Bronchial epithelial cell (primary cell): ENCODE measurements at regions not wholly inside any gene's neighbourhood (a gene's known extent, or its start where the extent isn't known, plus 50 kb on each side); places are given as distances from the start of the nearest gene placed in this dataset.
A peak's percentile ranks its signal among the peaks of the same experiment; 100 is the strongest.

Experiments used
- DNase-seq: peaks from one replicate; pipeline ENCODE4 v3.0.0-alpha.2; 2010; ENCODE audit warnings: low read depth
- FAIRE-seq: peaks from 2 replicates; lab custom pipeline; 2011; peaks lifted over from hg19 to GRCh38; lab: Jason Lieb, UNC
- H3K27me3 ChIP-seq: 2 replicates; pipeline ENCODE4 v1.5.1; 2011; ENCODE audit warnings: low read length; ENCODE audit not compliant: control insufficient read depth, insufficient read depth
- H3K36me3 ChIP-seq: 2 replicates; pipeline ENCODE4 v1.5.1; 2011; ENCODE audit warnings: low read length; ENCODE audit not compliant: control insufficient read depth, insufficient read depth
- H3K4me3 ChIP-seq: 2 replicates; pipeline ENCODE4 v1.5.1; 2011; ENCODE audit warnings: mild to moderate bottlenecking, low read depth, low read length, control low read depth
- CTCF ChIP-seq: IDR thresholded peaks from 2 replicates; pipeline ENCODE4 v1.5.1; 2011; ENCODE audit warnings: mild to moderate bottlenecking, moderate library complexity, low read length, control low read depth, inconsistent platforms; ENCODE audit not compliant: insufficient read depth, severe bottlenecking

- no peak overlapping the region for H3K4me3 ChIP-seq
- no peak for TF ChIP-seq CTCF
- FAIRE-seq (no peak), DNase-seq (no peak)
- no peaks in the 10 kb centered on the region for H3K36me3 ChIP-seq
- H3K27me3 ChIP-seq: no peaks in the 10 kb centered on the region
Observed at GRCh38 chr2:228614741-228615140, 433.3 kb upstream of the SPHKAP start.

- Histone ChIP-seq H3K36me3 (no peaks in the 10 kb centered on the region), H3K27me3 (no peaks in the 10 kb centered on the region), H3K4me3 (no peak overlapping the region)
- no peak for TF ChIP-seq CTCF
- DNase-seq (peak; percentile 59), FAIRE-seq (no peak)
Observed at GRCh38 chr2:228613133-228613850, 431.8 kb upstream of the SPHKAP start.

- FAIRE-seq (no peak), DNase-seq (no peak)
- TF ChIP-seq CTCF: no peak
- Histone ChIP-seq H3K27me3 (no peaks in the 10 kb centered on the region), H3K4me3 (no peak overlapping the region), H3K36me3 (no peaks in the 10 kb centered on the region)
Observed at GRCh38 chr2:228611171-228611570, 429.7 kb upstream of the SPHKAP start.

- no peaks in the 10 kb centered on the region for H3K27me3 ChIP-seq
- FAIRE-seq (no peak), DNase-seq (no peak)
- TF ChIP-seq CTCF: no peak
- H3K36me3 ChIP-seq: no peaks in the 10 kb centered on the region
- H3K4me3 ChIP-seq: no peak overlapping the region
Observed at GRCh38 chr2:228602288-228602687, 420.8 kb upstream of the SPHKAP start.

GRCh38 chr2:228600265-228600664 is 418.8 kb upstream of the SPHKAP start:
- no peaks in the 10 kb centered on the region for H3K36me3 ChIP-seq
- H3K4me3 ChIP-seq: no peak overlapping the region
- no peak for FAIRE-seq
- peak; percentile 63 for DNase-seq
- H3K27me3 ChIP-seq: no peaks in the 10 kb centered on the region
- TF ChIP-seq CTCF: no peak

GRCh38 chr2:228599781-228600180 is 418.3 kb upstream of the SPHKAP start:
- FAIRE-seq: no peak
- DNase-seq: no peak
- H3K36me3 ChIP-seq: no peaks in the 10 kb centered on the region
- no peak overlapping the region for H3K4me3 ChIP-seq
- no peak for TF ChIP-seq CTCF
- H3K27me3 ChIP-seq: no peaks in the 10 kb centered on the region
